ENCODE measurements at regions not wholly inside any gene's neighbourhood (a gene's known extent, or its start where the extent isn't known, plus 50 kb on each side); places are given as distances from the start of the nearest gene placed in this dataset.
"Not testable (repeated sequence)": the region's sequence is repeated elsewhere in the genome, so short reads cannot be mapped to it uniquely, and the experiment has no call there.

DNA sequence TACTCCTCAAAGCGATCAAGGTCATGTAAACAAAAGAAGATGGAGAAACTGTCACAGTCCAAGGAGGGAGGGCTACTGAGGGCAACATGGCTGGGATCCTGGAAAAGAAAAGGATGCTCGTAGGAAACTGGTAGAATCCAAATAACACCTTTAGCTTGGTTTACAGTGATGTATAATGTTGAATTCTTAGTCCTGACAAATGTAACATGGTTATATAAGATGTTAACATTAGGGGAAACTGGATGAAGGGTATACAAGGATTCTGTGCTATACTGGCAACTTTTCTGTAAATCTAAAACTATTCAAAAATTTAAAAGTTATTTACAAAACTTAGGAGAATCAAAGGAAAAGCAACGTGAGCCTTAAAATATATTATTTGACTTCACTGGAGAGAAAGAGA, 257.0 kb downstream of the TTC32 start:
- no peak for DNase-seq

DNA sequence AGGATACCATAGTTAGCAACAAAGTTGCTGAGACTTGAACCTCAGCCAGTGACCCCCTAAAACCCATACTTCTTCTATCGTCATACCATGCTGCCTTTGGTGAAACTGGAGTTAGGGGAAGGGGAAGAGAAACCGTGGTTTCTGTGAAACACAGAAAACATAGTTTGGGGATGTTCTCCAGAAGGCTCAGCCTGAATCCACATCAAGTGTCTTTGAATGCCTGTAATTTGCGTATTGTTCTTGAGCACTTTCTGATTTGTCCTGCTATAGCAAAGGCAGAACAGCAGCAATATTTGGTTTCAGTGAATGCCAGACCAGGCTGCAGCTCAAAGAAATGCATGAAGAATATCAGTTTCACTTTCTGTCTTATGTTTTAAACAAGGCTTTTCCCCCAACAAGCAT, 258.7 kb downstream of the TTC32 start:
- DNase-seq, result no peak

GRCh38 chr2:19642501-19642900, 259.3 kb downstream of the TTC32 start:
- no peak for DNase-seq

GRCh38 chr2:19635951-19636510, 265.8 kb downstream of the TTC32 start:
- DNase-seq, result no peak

GRCh38 chr2:19632403-19632991, 269.3 kb downstream of the TTC32 start:
- DNase-seq, result no peak

- DNase-seq, result no peak
Observed at GRCh38 chr2:19631871-19632270, 269.9 kb downstream of the TTC32 start.

DNA sequence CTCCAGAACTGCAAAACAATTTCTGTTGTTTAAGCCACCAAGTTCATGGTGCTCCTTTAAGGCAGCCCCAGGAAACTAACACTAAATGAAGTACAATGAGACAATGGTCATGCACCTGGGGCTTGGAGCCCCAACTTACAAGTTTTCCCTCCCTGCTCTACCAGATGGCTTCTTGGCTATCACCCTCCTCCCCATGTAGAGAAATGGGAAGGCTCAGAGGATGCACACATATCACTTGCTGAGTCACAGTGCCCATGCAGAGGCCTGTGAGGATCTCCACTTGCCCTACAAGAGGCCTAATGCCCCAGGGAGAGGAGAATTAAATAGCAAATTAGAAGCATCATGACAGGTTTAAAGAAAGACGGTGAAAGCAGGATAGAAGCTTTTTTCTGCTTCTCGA, 270.9 kb downstream of the TTC32 start:
- DNase-seq, result no peak

GRCh38 chr2:19627359-19627758, 268.9 kb upstream of the OSR1 start:
- DNase-seq, result no peak

GRCh38 chr2:19623488-19623887, 265.1 kb upstream of the OSR1 start:
- no peak for DNase-seq

DNA sequence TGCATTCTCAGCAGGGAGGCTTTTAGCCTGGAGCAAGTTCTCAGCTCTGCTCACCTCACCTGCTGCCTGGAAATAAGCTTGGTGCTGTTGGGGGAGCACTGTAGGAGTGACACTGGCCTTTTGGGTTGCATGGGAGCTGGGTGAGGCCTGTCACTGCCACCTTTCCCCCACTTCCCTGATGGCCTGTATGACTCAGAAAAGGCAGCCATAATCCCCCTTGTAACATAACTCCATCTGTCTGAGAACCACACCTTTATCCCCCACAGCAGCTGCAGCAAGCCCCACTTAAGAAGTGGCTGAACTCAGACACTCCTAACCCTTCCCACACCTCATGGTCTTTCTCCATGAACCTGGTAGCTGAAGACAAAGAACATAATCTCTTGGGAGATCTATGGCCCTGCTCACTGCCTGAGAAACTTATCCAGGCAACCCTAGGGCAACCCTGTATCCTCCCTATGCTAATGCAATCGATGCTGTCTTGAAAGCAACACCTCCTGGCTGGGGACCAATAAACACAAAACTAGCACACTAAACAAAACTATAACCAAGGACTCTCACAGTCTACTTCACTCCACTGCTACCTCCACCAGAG, 258.9 kb upstream of the OSR1 start:
- no peak for DNase-seq

DNA sequence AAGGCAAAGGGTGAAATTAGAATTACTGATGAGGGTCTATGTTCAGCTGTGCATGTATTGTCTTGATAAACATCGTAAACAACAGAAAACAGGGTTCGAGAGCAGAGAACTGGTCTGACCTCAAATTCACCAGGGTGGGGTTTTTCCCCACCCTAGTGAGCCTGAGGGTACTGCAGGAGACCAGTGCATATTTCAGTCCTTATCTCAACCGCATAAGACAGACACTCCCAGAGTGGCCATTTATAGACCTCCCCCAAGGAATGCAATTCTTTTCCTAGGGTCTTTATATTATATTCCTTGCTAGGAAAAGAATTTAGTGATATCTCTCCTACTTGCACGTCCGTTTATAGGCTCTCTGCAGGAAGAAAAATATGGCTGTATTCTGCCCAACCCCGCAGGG, 257.0 kb upstream of the OSR1 start:
- not testable (repeated sequence) for DNase-seq

DNA sequence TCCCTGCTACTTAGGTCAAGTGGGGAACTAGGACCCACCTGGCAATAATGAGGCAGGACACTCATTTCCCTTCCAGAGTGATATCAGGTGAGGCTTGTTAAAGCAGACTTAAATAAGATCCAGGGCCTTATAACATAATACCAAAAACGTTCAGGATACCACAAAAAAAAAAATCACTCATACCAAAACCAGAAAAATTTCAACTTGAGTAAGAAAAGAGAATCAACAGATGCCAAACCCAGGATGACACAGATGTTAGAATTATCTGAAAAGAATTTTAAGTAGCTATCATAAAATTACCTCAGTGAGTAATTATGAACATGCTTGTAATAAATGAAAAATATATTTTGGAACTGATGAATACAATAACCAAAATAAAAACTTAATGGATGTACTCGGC, 255.6 kb upstream of the OSR1 start:
- DNase-seq, result no peak

- no peak for DNase-seq
Observed at GRCh38 chr2:19611491-19612332, 253.3 kb upstream of the OSR1 start.

DNA sequence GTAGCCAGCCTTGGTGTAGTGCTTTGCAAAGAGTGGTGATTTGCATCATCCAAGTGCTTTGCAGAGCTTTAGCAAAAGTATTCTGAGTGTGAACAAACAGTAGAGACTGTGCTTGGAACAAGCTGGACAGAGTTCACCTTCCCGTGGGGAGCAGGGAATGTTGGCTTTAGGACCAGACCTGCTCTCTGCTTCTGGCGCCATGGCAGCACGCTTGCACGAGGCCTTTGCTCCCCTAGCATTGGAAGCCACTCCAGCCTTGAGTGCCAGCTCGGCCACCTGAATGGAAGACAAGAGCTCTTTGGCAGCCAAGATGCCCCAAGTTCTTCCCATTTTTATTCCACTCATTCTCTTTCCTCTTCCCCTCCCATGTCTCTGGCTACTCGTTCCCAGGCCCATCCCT, 250.8 kb upstream of the OSR1 start:
- no peak for DNase-seq

- DNase-seq, result no peak
Observed at GRCh38 chr2:19607931-19608771, 249.7 kb upstream of the OSR1 start.

GRCh38 chr2:19607400-19607799, 249.0 kb upstream of the OSR1 start:
- DNase-seq, result no peak

GRCh38 chr2:19600982-19601381, 242.6 kb upstream of the OSR1 start:
- no peak for DNase-seq

DNA sequence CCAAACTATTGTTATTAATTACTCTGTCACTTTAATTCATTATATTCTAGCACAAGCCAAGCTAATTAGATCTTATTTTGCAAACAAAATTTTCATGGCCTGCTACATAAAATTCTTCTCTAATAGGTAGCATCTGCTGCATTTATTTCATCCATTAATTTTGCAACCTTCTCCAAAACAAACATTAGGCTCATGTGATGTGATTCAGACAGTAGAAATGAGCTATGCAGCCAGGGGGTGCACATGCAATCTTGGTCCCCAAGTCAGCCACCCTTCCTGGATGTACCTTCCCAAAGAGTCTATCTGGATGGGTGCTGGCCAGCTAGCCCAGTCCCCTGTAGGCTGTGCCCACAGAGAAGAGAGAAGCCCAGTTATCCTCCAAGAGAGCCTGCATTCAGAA, 242.1 kb upstream of the OSR1 start:
- no peak for DNase-seq

- no peak for DNase-seq
Observed at GRCh38 chr2:19598971-19599370, 240.5 kb upstream of the OSR1 start.

- DNase-seq, result no peak
Observed at GRCh38 chr2:19592197-19592596, 233.8 kb upstream of the OSR1 start.

DNA sequence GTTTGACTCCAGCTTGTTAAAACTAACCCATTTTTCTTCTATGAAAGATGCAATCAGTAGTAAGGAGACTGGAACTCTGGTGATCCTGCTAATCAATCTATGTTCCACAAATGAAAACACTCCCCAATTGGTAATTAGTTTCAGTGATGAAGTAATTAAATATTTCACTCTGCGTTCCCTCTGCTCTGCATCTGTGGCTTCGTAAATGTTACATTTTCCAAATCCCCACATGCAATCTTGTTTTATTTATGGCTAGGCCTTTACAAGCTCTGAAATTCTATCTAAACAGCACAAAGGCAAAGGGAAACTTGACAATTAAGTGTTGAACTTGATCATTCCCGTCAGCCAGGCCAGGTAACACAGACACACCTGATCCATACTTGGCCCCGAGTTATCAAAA, 231.4 kb upstream of the OSR1 start:
- no peak for DNase-seq

- DNase-seq, result no peak
Observed at GRCh38 chr2:19580830-19581229, 222.4 kb upstream of the OSR1 start.

DNA sequence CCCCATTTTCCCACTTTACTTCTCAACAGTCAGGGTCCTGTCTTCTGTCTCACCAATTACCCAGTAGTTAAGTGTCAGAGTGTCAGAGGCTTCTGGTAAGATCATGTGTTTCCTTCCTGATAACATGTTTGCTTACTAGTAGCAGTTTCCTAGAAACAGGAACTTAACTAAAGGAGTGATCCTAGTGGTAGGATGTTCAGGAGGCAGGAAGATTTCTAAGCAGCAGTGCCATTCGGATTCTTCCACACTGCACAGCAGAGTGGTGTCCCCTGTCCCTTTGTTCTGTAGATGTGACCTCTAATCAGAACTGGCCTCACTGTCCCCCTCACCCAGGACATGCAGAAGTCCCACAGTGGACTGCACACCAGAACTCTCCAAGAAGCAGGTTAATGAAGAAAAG, 221.8 kb upstream of the OSR1 start:
- no peak for DNase-seq
